Nephron (organoid): ENCODE measurements at regions not wholly inside any gene's neighbourhood (a gene's known extent, or its start where the extent isn't known, plus 50 kb on each side); places are given as distances from the start of the nearest gene placed in this dataset.
"Not testable (repeated sequence)": the region's sequence is repeated elsewhere in the genome, so short reads cannot be mapped to it uniquely, and the experiment has no call there.

Experiments
- H3K27ac Mint-ChIP-seq, 3 experiments: 2 replicates each; pipeline ENCODE4 v1.8.0; 2020; ENCODE audit warnings: mixed read lengths in 3 of 3, mild to moderate bottlenecking in 2 of 3, moderate library complexity in 1 of 3
- H3K27me3 Mint-ChIP-seq: 2 replicates; pipeline ENCODE4 v1.8.0; 2021; ENCODE audit warnings: low read depth, mild to moderate bottlenecking, moderate library complexity, mixed read lengths
- H3K36me3 Mint-ChIP-seq: 2 replicates; pipeline ENCODE4 v1.8.0; 2020; ENCODE audit warnings: low read depth, mixed read lengths
- H3K4me1 Mint-ChIP-seq: 2 replicates; pipeline ENCODE4 v1.8.0; 2020; ENCODE audit warnings: mixed read lengths
- H3K4me3 Mint-ChIP-seq, 3 experiments: 2 replicates each; pipeline ENCODE4 v1.8.0; 2020; ENCODE audit warnings: mild to moderate bottlenecking in 3 of 3, mixed read lengths in 3 of 3, moderate library complexity in 2 of 3
- H3K9me3 Mint-ChIP-seq: 2 replicates; pipeline ENCODE4 v1.8.0; 2020; ENCODE audit warnings: mixed read lengths
- TF ChIP-seq, protein P1 (sequence below), 3 experiments: fragments of 200-600 bp; sonication (generic); IDR thresholded peaks; one replicate each; pipeline ENCODE4 v1.5.0; 2021; ENCODE audit warnings: antibody characterized with exemption in 3 of 3; ENCODE audit not compliant: unreplicated experiment in 3 of 3

DNA sequence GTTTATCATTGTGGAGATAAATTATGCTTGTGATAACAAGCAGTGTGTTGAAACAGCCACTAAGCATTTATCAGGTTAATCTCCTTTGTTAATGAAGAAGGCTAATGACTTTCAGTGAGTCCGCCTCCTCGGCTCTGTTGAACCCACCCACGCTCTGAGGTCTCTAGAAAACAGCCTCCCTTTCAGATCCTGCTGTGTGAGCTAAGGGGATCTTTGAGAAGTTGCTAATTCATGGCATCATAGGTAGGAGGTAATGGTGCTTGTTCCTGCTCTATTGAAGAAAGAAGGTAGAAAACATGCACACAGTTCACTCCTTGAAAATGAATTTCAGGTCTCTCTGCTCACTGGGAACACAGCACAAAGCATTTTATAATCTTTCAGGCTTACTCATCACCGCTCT lies 483.9 kb downstream of the AACS start:
- H3K27ac Mint-ChIP-seq, result no peak overlapping the region
- no peaks in the 10 kb centered on the region for H3K4me1 Mint-ChIP-seq
- H3K9me3 Mint-ChIP-seq, result peaks cover 2% of the 10 kb centered on the region
- H3K27me3 Mint-ChIP-seq, result no peaks in the 10 kb centered on the region
- H3K4me3 Mint-ChIP-seq, result no peak overlapping the region
- TF ChIP-seq, protein P1, sequence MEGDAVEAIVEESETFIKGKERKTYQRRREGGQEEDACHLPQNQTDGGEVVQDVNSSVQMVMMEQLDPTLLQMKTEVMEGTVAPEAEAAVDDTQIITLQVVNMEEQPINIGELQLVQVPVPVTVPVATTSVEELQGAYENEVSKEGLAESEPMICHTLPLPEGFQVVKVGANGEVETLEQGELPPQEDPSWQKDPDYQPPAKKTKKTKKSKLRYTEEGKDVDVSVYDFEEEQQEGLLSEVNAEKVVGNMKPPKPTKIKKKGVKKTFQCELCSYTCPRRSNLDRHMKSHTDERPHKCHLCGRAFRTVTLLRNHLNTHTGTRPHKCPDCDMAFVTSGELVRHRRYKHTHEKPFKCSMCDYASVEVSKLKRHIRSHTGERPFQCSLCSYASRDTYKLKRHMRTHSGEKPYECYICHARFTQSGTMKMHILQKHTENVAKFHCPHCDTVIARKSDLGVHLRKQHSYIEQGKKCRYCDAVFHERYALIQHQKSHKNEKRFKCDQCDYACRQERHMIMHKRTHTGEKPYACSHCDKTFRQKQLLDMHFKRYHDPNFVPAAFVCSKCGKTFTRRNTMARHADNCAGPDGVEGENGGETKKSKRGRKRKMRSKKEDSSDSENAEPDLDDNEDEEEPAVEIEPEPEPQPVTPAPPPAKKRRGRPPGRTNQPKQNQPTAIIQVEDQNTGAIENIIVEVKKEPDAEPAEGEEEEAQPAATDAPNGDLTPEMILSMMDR (IDR thresholded peaks at IDR 0.05; ENCODE audit: unreplicated experiment in 3 of 3), result no peak
- H3K36me3 Mint-ChIP-seq, result no peaks in the 10 kb centered on the region

DNA sequence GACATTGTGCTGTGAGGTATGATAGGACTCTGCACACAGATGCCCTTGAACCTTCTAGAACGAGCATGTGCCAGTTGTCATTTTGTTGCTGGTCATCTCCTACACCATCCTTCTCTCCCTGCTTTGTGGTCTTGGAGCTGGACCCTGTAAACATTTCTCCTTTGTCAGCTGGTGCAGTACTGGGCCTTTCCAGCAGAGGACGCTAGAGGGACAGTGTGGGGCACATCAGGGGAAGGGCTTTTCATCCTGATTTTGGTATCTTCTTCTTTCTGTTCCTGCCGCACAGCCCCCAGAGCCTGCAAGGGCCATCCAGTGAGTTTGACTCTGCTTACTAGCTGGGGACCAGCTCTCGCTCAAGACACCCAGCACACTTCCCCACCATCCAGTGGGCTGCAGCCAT lies 484.6 kb downstream of the AACS start:
- Mint-ChIP-seq H3K27ac (no peak overlapping the region), H3K36me3 (no peaks in the 10 kb centered on the region), H3K4me1 (no peaks in the 10 kb centered on the region), H3K27me3 (no peaks in the 10 kb centered on the region), H3K4me3 (no peak overlapping the region), H3K9me3 (peaks cover 2% of the 10 kb centered on the region)
- TF ChIP-seq, protein P1 (IDR thresholded peaks at IDR 0.05; ENCODE audit: unreplicated experiment in 3 of 3), result peak in 2 of 3 experiments; percentile 10 to 21

DNA sequence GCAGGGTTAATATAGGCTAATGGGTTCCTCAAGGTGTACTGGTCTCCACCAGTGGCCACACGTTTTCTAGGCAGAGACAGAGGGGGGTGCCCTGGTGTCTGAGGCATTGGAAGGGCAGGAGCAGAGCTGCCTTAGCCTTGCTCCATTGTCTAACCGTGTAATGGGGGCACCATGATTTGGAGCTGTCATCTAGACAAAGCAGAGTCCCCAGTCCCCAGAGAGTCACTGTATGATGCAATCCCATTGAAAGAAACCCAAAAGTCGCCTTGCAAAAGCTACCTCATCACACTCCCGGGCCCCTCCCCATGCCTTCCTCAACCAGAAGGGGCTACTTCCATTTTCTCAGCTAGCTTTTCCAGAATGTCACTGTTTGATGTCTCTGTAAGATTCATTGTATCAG lies 487.1 kb downstream of the AACS start:
- TF ChIP-seq, protein P1 (IDR thresholded peaks at IDR 0.05; ENCODE audit: unreplicated experiment in 3 of 3), result no peak
- Mint-ChIP-seq H3K4me3 (no peak overlapping the region), H3K4me1 (no peaks in the 10 kb centered on the region), H3K9me3 (peaks cover 2% of the 10 kb centered on the region), H3K27me3 (no peaks in the 10 kb centered on the region), H3K36me3 (no peaks in the 10 kb centered on the region), H3K27ac (no peak overlapping the region)

DNA sequence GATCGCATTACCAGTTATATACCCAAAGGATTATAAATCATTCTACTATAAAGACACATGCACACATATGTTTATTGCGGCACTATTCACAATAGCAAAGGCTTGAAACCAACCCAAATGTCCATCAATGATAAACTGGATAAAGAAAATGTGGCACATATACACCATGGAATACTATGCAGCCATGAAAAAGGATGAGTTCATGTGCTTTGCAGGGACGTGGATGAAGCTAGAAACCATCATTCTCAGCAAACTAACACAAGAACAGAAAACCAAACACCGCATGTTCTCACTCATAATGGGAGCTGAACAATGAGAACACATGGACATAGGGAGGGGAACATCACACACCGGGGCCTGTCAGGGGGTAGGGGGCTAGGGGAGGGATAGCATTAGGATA lies 495.8 kb downstream of the AACS start:
- not testable (repeated sequence) for H3K27ac Mint-ChIP-seq, H3K27me3 Mint-ChIP-seq, H3K4me3 Mint-ChIP-seq, H3K36me3 Mint-ChIP-seq, H3K9me3 Mint-ChIP-seq, H3K4me1 Mint-ChIP-seq

DNA sequence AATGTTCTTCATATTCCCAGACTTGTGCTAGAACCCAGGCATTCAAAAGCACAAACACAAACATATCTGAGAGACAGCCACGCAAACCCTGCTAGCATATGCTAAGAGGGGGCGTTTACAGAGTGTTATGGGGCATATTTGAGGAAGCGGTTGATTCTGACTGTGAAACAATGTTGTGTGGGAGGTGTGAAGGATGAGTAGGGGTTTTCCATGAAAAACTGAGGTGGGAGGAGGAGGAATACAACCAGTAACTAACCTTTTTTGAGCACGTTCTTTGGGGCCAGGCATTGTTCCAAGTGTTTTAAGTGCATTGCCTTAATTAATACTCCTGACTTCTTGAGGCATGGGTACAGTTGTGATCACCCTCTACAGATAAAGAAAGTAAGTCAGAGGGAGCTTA lies 499.5 kb downstream of the AACS start:
- TF ChIP-seq, protein P1 (IDR thresholded peaks at IDR 0.05; ENCODE audit: unreplicated experiment in 3 of 3), result no peak
- no peak overlapping the region for H3K27ac Mint-ChIP-seq
- no peak overlapping the region for H3K4me3 Mint-ChIP-seq
- H3K27me3 Mint-ChIP-seq, result peaks cover 5% of the 10 kb centered on the region
- peaks cover 4% of the 10 kb centered on the region for H3K9me3 Mint-ChIP-seq
- H3K4me1 Mint-ChIP-seq, result no peaks in the 10 kb centered on the region
- H3K36me3 Mint-ChIP-seq, result no peaks in the 10 kb centered on the region

GRCh38 chr12:125567581-125567980 lies 502.3 kb downstream of the AACS start:
- Mint-ChIP-seq H3K4me1 (no peaks in the 10 kb centered on the region), H3K27ac (no peak overlapping the region), H3K4me3 (no peak overlapping the region), H3K27me3 (peaks cover 5% of the 10 kb centered on the region), H3K36me3 (no peaks in the 10 kb centered on the region), H3K9me3 (peaks cover 4% of the 10 kb centered on the region)
- TF ChIP-seq, protein P1 (IDR thresholded peaks at IDR 0.05; ENCODE audit: unreplicated experiment in 3 of 3), result no peak
